Activated T-helper 17 cell treated with anti-CD3 and anti-CD28 coated beads, Interleukin-2, amount 50 U/mL, for 72 hours (primary cell): ENCODE measurements at regions not wholly inside any gene's neighbourhood (a gene's known extent, or its start where the extent isn't known, plus 50 kb on each side); places are given as distances from the start of the nearest gene placed in this dataset.
A peak's percentile ranks its signal among the peaks of the same experiment; 100 is the strongest.

Experiments used
- ATAC-seq: fragments of 150-1000 bp; cut with Tn5 transposase; replicated peaks from 2 replicates; pipeline ENCODE4 v1.10.0; 2021; ENCODE audit warnings: mild to moderate bottlenecking, moderate library complexity
- H3K27ac Mint-ChIP-seq: one replicate; pipeline ENCODE4 v1.8.0; 2022; ENCODE audit warnings: mixed read lengths
- H3K27me3 Mint-ChIP-seq: one replicate; pipeline ENCODE4 v1.8.0; 2022; ENCODE audit warnings: mixed read lengths
- H3K36me3 Mint-ChIP-seq: one replicate; pipeline ENCODE4 v1.8.0; 2022; ENCODE audit warnings: low read depth, mild to moderate bottlenecking, mixed read lengths
- H3K4me1 Mint-ChIP-seq: one replicate; pipeline ENCODE4 v1.8.0; 2022; ENCODE audit warnings: mixed read lengths
- H3K4me3 Mint-ChIP-seq: one replicate; pipeline ENCODE4 v1.8.0; 2022; ENCODE audit warnings: mild to moderate bottlenecking, mixed read lengths
- H3K9me3 Mint-ChIP-seq: one replicate; pipeline ENCODE4 v1.8.0; 2022; ENCODE audit warnings: mixed read lengths

GRCh38 chr1:76013206-76013581 is 61.4 kb upstream of the ST6GALNAC3 start:
- Mint-ChIP-seq H3K9me3 (no peaks in the 10 kb centered on the region), H3K36me3 (no peaks in the 10 kb centered on the region), H3K4me1 (no peaks in the 10 kb centered on the region), H3K27ac (no peak overlapping the region), H3K4me3 (no peak overlapping the region), H3K27me3 (peaks cover 5% of the 10 kb centered on the region)
- ATAC-seq = no peak

GRCh38 chr1:76015478-76016103 is 59.0 kb upstream of the ST6GALNAC3 start:
- Mint-ChIP-seq H3K27me3 (peaks cover 8% of the 10 kb centered on the region), H3K9me3 (no peaks in the 10 kb centered on the region), H3K36me3 (no peaks in the 10 kb centered on the region), H3K27ac (no peak overlapping the region), H3K4me3 (no peak overlapping the region), H3K4me1 (no peaks in the 10 kb centered on the region)
- ATAC-seq = no peak

GRCh38 chr1:76018045-76018444 is 56.5 kb upstream of the ST6GALNAC3 start:
- ATAC-seq = no peak

GRCh38 chr1:76021846-76022245 is 52.7 kb upstream of the ST6GALNAC3 start:
- H3K36me3 Mint-ChIP-seq = no peaks in the 10 kb centered on the region
- H3K27me3 Mint-ChIP-seq = peaks cover 13% of the 10 kb centered on the region
- ATAC-seq = no peak
- no peaks in the 10 kb centered on the region for H3K9me3 Mint-ChIP-seq
- no peaks in the 10 kb centered on the region for H3K4me1 Mint-ChIP-seq
- no peak overlapping the region for H3K27ac Mint-ChIP-seq
- H3K4me3 Mint-ChIP-seq = no peak overlapping the region

More at GRCh38 chr1:76018045-76018444, 56.5 kb upstream of the ST6GALNAC3 start:
- Mint-ChIP-seq H3K9me3 (no peaks in the 10 kb centered on the region), H3K27me3 (peaks cover 8% of the 10 kb centered on the region), H3K27ac (no peak overlapping the region), H3K36me3 (no peaks in the 10 kb centered on the region), H3K4me3 (no peak overlapping the region), H3K4me1 (no peaks in the 10 kb centered on the region)

GRCh38 chr1:76023669-76024435 is 50.7 kb upstream of the ST6GALNAC3 start:
- peaks cover 24% of the 10 kb centered on the region for H3K27me3 Mint-ChIP-seq

More at GRCh38 chr1:76023669-76024435, 50.7 kb upstream of the ST6GALNAC3 start:
- Mint-ChIP-seq H3K9me3 (no peaks in the 10 kb centered on the region), H3K4me1 (no peaks in the 10 kb centered on the region), H3K4me3 (no peak overlapping the region), H3K36me3 (no peaks in the 10 kb centered on the region), H3K27ac (no peak overlapping the region)
- peak; percentile 26 for ATAC-seq
